GM12892 (cell line): ENCODE measurements at regions not wholly inside any gene's neighbourhood (a gene's known extent, or its start where the extent isn't known, plus 50 kb on each side); places are given as distances from the start of the nearest gene placed in this dataset.

Source experiments
- POLR2A ChIP-seq: IDR thresholded peaks from 2 replicates; pipeline ENCODE4 v1.6.1; 2011; ENCODE audit warnings: low read depth, low read length, control low read depth
- POLR2AphosphoS5 ChIP-seq: IDR thresholded peaks from 2 replicates; pipeline ENCODE4 v1.6.1; 2011; ENCODE audit warnings: low read depth, low read length, control low read depth
- TAF1 ChIP-seq: IDR thresholded peaks from 2 replicates; pipeline ENCODE4 v1.6.1; 2011; ENCODE audit warnings: low read depth, mild to moderate bottlenecking, control low read depth, low read length, borderline replicate concordance

DNA sequence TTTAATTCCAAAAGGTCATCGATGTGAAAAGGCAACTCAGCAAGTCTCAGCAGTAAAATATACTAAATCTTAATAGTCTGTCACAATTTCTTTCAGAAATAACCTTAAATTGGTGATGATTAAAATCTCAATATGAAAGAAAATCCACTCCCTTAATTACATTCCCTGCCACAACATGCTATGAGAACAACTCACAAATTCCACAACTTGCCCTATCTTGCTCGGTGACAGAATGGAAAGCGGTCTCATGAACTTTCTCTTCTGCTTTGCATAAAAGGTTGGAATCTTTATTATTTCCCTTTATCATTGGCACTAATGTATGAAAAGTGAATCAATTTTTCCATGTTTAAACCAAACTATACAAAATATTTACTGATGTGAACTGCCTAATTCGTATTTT lies 380.8 kb downstream of the TMA16 start:
- TF ChIP-seq POLR2AphosphoS5: no peak
- no peak for TF ChIP-seq POLR2A
- no peak for TF ChIP-seq TAF1
